Endothelial cell (in vitro differentiated cells): ENCODE measurements at regions not wholly inside any gene's neighbourhood (a gene's known extent, or its start where the extent isn't known, plus 50 kb on each side); places are given as distances from the start of the nearest gene placed in this dataset.
A peak's percentile ranks its signal among the peaks of the same experiment; 100 is the strongest.
"Not testable (repeated sequence)": the region's sequence is repeated elsewhere in the genome, so short reads cannot be mapped to it uniquely, and the experiment has no call there.

ENCODE experiments used
- DNase-seq: peaks from one replicate; pipeline ENCODE4 v3.0.0; 2021; ENCODE audit warnings: low spot score
- H3K27ac Mint-ChIP-seq: one replicate; pipeline ENCODE4 v1.8.0; 2021; ENCODE audit warnings: mixed read lengths, inconsistent platforms; ENCODE audit not compliant: unreplicated experiment
- H3K27me3 Mint-ChIP-seq: one replicate; pipeline ENCODE4 v1.8.0; 2021; ENCODE audit warnings: mild to moderate bottlenecking, moderate library complexity, mixed read lengths, inconsistent platforms; ENCODE audit not compliant: unreplicated experiment
- H3K36me3 Mint-ChIP-seq: one replicate; pipeline ENCODE4 v1.8.0; 2021; ENCODE audit warnings: mild to moderate bottlenecking, low read depth, mixed read lengths, inconsistent platforms; ENCODE audit not compliant: unreplicated experiment
- H3K4me1 Mint-ChIP-seq: one replicate; pipeline ENCODE4 v1.8.0; 2021; ENCODE audit warnings: mild to moderate bottlenecking, mixed read lengths, inconsistent platforms; ENCODE audit not compliant: unreplicated experiment
- H3K4me3 Mint-ChIP-seq: one replicate; pipeline ENCODE4 v1.8.0; 2021; ENCODE audit warnings: mild to moderate bottlenecking, mixed read lengths, inconsistent platforms; ENCODE audit not compliant: unreplicated experiment
- H3K9me3 Mint-ChIP-seq: one replicate; pipeline ENCODE4 v1.8.0; 2021; ENCODE audit warnings: mixed read lengths, inconsistent platforms; ENCODE audit not compliant: unreplicated experiment
- TF ChIP-seq, protein P1 (sequence below): fragments of 200-600 bp; sonication (generic); IDR thresholded peaks from one replicate; pipeline ENCODE4 v1.5.0; 2021; ENCODE audit warnings: antibody characterized with exemption; ENCODE audit not compliant: unreplicated experiment

DNA sequence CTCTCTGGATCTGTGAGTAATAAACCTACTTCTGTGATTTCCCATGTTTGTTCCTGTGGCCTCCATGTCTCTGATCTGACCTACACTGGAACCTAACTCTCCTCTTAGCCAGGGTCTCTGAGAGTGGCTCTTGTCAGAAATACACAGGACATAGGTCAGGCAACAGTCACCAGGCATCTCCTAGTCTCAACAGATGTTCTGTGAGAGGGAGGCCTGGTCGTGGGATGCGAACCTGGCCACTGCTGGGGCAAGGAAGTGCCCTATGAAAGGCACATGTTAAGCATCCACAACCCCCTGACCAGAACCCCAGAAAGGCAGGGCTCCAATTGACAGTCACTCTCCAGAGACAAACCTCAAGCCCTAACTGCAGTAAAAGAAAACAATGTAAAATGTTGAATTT lies 2771.5 kb downstream of the RPIA start:
- H3K27ac Mint-ChIP-seq, H3K4me3 Mint-ChIP-seq, DNase-seq, H3K36me3 Mint-ChIP-seq, H3K27me3 Mint-ChIP-seq, H3K4me1 Mint-ChIP-seq, H3K9me3 Mint-ChIP-seq: not testable (repeated sequence)

GRCh38 chr2:91466780-91467363 lies 2775.4 kb downstream of the RPIA start:
- DNase-seq, H3K36me3 Mint-ChIP-seq, H3K4me1 Mint-ChIP-seq, H3K4me3 Mint-ChIP-seq, H3K9me3 Mint-ChIP-seq, H3K27me3 Mint-ChIP-seq, H3K27ac Mint-ChIP-seq: not testable (repeated sequence)

GRCh38 chr2:91476244-91476935 lies 2784.9 kb downstream of the RPIA start:
- peaks cover 15% of the 10 kb centered on the region for H3K9me3 Mint-ChIP-seq

DNA sequence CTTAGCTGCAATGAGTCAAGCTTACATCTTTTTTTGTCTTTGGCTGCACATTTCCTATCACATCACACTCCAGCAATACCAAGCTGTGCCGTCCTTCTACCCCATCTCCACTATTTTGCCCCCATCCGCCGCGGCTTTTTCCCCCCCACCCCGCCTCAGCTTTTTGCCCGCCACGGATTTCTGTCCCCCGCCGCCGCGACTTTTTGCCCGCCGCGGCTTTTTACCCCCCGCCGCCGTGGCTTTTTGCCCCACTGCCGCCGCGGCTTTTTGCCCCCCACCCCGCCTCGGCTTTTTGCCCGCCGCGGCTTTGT lies 2785.4 kb downstream of the RPIA start:
- not testable (repeated sequence) for DNase-seq, H3K27ac Mint-ChIP-seq, H3K36me3 Mint-ChIP-seq, H3K27me3 Mint-ChIP-seq, H3K4me1 Mint-ChIP-seq, H3K4me3 Mint-ChIP-seq
- H3K9me3 Mint-ChIP-seq = peaks cover 18% of the 10 kb centered on the region

More at GRCh38 chr2:91476244-91476935, 2784.9 kb downstream of the RPIA start:
- not testable (repeated sequence) for H3K4me1 Mint-ChIP-seq, H3K36me3 Mint-ChIP-seq, DNase-seq, H3K27me3 Mint-ChIP-seq, H3K27ac Mint-ChIP-seq, H3K4me3 Mint-ChIP-seq

DNA sequence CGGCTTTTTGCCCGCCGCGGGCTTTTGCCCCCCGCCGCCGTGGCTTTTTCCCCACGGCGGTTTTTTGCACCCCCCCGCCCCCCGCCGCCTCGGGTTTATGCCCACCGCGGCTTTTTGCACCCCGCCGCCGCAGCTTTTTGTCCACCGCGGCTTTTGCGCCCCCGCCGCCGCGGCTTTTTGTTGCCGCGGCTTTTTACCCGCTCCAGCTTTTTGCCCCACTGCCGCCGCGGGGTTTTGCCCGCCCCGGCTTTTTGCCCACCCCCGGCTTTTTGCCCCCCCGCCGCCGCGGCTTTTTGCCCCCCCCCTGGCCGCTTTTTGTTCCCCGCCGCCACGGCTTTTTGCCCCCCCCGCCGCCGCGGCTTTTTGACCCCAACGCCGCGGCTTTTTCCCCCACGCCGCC lies 2785.8 kb downstream of the RPIA start:
- not testable (repeated sequence) for H3K36me3 Mint-ChIP-seq, DNase-seq, H3K27me3 Mint-ChIP-seq, H3K4me1 Mint-ChIP-seq, H3K4me3 Mint-ChIP-seq, H3K27ac Mint-ChIP-seq
- H3K9me3 Mint-ChIP-seq = peaks cover 15% of the 10 kb centered on the region

DNA sequence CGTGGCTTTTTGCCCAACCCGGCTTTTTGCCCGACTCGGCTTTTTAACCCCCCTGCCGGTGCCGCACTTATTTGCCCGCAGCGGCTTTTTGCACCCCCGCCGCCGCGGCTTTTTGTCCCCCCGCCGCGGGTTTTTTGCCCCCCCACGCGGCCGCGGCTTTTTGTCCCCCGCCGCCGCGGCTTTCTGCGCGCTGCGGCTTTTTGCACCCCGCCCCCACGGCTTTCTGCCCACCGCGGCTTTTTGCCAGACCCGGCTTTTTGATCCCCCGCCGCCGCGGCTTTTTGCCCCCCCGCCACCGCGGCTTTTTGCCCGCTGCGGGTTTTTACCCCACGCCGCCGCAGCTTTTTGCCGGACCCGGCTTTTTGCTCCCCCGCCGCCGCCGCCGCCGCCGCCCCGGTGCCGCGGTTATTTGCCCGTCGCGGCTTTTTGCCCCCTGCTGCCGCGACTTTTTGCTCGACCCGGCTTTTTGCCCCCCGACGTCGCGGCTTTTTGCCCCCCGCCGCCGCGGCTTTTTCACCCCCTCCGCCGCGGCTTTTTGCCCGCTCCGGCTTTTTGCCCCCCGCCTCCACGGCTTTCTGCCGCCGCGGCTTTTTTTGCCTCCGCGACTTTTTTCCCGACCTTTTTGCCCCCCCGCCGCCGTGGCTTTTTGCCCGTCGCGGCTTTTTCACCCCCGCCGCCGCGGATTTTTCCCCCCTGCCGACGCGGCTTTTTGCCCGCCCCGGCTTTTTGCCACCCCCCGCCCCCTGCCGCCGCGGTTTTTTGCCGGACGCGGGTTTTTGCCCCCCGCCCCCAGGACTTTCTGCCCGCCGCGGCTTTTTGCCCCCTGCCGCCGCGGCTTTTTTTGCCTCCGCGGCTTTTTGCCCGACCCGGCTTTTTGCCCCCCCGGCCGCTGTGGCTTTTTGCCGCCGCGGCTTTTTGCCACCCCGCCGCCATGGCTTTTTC lies 2786.5 kb downstream of the RPIA start:
- H3K36me3 Mint-ChIP-seq = peaks cover 3% of the 10 kb centered on the region
- H3K4me3 Mint-ChIP-seq = no peak overlapping the region
- peaks cover 5% of the 10 kb centered on the region for H3K27me3 Mint-ChIP-seq
- peaks cover 14% of the 10 kb centered on the region for H3K9me3 Mint-ChIP-seq
- no peak overlapping the region for H3K27ac Mint-ChIP-seq
- no peaks in the 10 kb centered on the region for H3K4me1 Mint-ChIP-seq
- no peak for DNase-seq
- TF ChIP-seq, protein P1, sequence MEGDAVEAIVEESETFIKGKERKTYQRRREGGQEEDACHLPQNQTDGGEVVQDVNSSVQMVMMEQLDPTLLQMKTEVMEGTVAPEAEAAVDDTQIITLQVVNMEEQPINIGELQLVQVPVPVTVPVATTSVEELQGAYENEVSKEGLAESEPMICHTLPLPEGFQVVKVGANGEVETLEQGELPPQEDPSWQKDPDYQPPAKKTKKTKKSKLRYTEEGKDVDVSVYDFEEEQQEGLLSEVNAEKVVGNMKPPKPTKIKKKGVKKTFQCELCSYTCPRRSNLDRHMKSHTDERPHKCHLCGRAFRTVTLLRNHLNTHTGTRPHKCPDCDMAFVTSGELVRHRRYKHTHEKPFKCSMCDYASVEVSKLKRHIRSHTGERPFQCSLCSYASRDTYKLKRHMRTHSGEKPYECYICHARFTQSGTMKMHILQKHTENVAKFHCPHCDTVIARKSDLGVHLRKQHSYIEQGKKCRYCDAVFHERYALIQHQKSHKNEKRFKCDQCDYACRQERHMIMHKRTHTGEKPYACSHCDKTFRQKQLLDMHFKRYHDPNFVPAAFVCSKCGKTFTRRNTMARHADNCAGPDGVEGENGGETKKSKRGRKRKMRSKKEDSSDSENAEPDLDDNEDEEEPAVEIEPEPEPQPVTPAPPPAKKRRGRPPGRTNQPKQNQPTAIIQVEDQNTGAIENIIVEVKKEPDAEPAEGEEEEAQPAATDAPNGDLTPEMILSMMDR = no peak

DNA sequence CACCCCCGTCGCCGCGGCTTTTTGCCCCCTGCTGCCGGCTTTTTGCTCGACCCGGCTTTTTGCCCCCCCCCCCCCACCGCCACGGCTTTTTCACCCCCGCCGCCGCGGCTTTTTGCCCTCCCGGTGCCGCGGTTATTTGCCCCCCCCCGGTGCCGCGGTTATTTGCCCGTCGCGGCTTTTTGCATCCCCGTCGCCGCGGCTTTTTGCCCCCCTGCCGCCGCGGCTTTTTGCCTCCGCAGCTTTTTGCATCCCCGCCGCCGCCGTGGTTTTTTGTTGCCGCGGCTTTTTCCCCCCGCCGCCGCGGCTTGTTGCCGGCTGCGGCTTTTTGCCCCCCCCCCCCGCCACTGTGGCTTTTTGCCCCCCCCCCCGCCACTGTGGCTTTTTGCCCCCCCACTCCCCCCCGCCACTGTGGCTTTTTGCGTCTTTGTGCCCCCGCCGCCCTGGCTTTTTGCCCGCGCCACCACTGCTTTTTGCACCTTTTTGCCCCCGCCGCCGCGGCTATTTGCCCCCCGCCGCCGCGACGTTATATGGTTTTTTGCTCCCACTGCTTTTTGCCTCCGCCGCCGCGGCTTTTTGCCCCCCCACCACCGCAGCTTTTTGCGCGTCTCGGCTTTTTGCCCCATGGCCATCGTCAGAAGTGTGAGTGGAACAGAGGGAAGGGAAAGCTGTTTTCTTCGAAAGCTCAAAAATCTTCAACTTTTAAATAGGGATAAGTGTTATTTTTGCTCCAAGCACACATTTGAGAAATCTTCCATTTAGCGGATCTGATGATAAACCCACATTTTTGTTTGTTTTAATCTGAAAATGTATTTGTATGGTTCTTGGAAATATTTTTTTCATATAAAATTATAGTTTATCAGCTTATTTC lies 2787.6 kb downstream of the RPIA start:
- peaks cover 14% of the 10 kb centered on the region for H3K9me3 Mint-ChIP-seq
- not testable (repeated sequence) for H3K27ac Mint-ChIP-seq
- peak overlapping the region; percentile 45 for H3K4me3 Mint-ChIP-seq

DNA sequence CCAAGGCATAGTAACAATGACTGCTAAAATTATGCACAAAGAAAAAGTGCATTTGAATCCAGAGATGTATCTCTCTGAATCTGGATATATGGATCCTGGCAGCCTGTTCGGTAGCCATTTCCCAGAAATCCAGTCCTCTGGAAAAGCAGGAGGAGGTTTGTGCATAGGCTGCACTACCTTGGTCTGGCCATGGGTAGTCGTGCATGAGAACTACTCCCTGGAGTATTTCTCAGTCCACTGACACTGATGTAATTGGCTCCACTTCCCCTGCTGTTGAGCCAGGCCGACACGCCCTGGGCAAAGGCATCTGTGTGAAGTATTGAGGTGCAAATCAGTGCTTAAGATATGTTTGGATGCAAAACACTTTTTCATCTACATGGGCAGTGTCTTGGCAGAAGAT lies 2793.8 kb downstream of the RPIA start:
- not testable (repeated sequence) for H3K4me3 Mint-ChIP-seq, H3K36me3 Mint-ChIP-seq, H3K27me3 Mint-ChIP-seq, H3K9me3 Mint-ChIP-seq, H3K27ac Mint-ChIP-seq, H3K4me1 Mint-ChIP-seq, DNase-seq

More for the DNA sequence above, 2787.6 kb downstream of the RPIA start:
- not testable (repeated sequence) for H3K27me3 Mint-ChIP-seq, H3K4me1 Mint-ChIP-seq, DNase-seq, H3K36me3 Mint-ChIP-seq

DNA sequence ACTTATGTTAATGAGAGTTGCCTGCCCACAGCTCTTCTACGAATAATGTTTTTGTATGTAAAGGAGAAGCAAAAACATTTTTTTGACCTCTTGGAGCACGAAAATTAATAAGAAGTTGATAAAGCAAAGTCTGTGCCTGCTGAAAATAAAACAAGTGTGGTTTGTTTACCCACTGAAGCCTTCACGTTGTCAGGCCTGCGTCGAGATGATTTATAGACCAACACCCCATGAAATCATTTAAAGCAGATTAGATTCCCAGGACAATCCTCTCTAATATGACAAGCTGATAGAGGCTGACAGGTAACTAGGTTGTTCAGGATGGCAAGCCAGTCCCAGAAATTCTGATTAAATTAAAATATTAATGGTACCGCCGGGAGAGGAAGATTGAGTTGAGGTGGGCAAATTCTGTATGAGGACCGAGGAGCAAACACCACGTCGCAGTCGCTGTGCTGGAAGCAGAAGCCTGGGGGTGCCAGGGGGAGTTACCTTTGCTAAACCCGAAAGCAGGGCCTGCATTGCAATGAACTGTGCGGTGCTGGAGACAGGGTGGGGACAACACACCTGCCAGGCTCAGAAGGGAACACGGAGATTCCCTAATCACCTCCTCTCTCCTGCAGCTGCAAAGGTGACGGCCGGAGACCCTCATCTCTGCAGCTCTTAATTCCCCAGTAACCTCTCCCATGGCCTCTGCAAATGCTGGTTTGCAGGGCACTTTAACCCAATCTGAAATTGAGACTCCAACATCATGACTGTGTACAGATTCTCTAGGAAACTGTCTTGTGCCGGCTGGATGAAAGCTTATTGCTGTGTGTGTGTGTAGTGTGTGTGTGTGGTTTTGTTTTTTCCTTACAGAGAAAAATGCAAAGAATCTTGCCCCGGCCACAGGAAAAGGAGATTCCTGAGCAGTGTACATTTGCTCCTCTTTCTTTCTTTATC lies 2805.9 kb downstream of the RPIA start:
- not testable (repeated sequence) for H3K27me3 Mint-ChIP-seq, H3K4me3 Mint-ChIP-seq, H3K27ac Mint-ChIP-seq, H3K36me3 Mint-ChIP-seq, DNase-seq, H3K4me1 Mint-ChIP-seq
- H3K9me3 Mint-ChIP-seq = peaks cover 23% of the 10 kb centered on the region
